ENCODE measurements at regions not wholly inside any gene's neighbourhood (a gene's known extent, or its start where the extent isn't known, plus 50 kb on each side); places are given as distances from the start of the nearest gene placed in this dataset.

DNA sequence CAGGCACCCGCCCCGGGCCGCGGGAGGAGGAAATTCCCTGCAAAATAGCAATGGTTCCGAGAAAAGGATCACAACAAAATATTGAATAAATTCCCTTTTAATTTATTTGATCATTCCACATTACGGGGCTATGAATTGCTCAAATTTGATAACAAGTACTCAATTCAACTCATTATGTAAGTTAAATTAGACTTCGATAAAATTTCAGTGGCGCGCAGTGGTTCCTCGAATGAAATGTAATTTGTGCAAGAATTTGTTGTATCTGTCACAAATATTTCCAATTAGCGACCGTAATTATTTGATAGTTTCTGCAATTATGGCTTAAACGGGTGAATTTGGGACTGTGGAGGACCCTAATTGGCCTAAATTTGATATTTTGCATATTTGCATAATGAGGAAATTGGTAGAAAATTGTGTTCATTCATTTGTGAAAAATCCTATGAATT lies 76.0 kb upstream of the TBCA start:
- TF ChIP-seq, protein P1, sequence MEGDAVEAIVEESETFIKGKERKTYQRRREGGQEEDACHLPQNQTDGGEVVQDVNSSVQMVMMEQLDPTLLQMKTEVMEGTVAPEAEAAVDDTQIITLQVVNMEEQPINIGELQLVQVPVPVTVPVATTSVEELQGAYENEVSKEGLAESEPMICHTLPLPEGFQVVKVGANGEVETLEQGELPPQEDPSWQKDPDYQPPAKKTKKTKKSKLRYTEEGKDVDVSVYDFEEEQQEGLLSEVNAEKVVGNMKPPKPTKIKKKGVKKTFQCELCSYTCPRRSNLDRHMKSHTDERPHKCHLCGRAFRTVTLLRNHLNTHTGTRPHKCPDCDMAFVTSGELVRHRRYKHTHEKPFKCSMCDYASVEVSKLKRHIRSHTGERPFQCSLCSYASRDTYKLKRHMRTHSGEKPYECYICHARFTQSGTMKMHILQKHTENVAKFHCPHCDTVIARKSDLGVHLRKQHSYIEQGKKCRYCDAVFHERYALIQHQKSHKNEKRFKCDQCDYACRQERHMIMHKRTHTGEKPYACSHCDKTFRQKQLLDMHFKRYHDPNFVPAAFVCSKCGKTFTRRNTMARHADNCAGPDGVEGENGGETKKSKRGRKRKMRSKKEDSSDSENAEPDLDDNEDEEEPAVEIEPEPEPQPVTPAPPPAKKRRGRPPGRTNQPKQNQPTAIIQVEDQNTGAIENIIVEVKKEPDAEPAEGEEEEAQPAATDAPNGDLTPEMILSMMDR (IDR thresholded peaks at IDR 0.05): no peak
- no peak for TF ChIP-seq POLR2A (IDR thresholded peaks at IDR 0.05)

Data from adrenal gland (tissue), 5 donors.